SK-N-SH treated with all-trans-retinoic acid at 6 μM for 48 hours (cell line): ENCODE measurements at regions not wholly inside any gene's neighbourhood (a gene's known extent, or its start where the extent isn't known, plus 50 kb on each side); places are given as distances from the start of the nearest gene placed in this dataset.

Experiments
- ATAC-seq: fragments of 200-7000 bp; cut with Tn5 transposase; 3 replicates; pipeline ENCODE4 v1.9.1; 2020; ENCODE audit warnings: mild to moderate bottlenecking, moderate library complexity
- ARNTL ChIP-seq: fragments of 450-650 bp; formaldehyde crosslinking; IDR thresholded peaks from 2 replicates; pipeline ENCODE4 v1.5.0; 2020; ENCODE audit warnings: low read depth, mild to moderate bottlenecking, moderate library complexity, borderline replicate concordance
- BACH2 ChIP-seq: fragments of 250-450 bp; sonication (Bioruptor Pico); IDR thresholded peaks from 2 replicates; pipeline ENCODE4 v1.9.0; 2021; ENCODE audit warnings: mild to moderate bottlenecking, borderline replicate concordance
- CSDC2 ChIP-seq: fragments of 250-450 bp; sonication (Bioruptor Pico); IDR thresholded peaks from 2 replicates; pipeline ENCODE4 v1.5.0; 2020; ENCODE audit warnings: mild to moderate bottlenecking, moderate library complexity
- ESRRG ChIP-seq: fragments of 250-450 bp; sonication (Bioruptor Pico); IDR thresholded peaks from 2 replicates; pipeline ENCODE4 v1.6.1; 2021; ENCODE audit warnings: mild to moderate bottlenecking
- GLIS3 ChIP-seq: fragments of 250-450 bp; sonication (Bioruptor Pico); IDR thresholded peaks from 2 replicates; pipeline ENCODE4 v1.5.0; 2020; ENCODE audit warnings: mild to moderate bottlenecking, moderate library complexity
- ISL1 ChIP-seq: fragments of 250-450 bp; sonication (Bioruptor Pico); IDR thresholded peaks from 2 replicates; pipeline ENCODE4 v2.1.2; 2022; ENCODE audit warnings: mild to moderate bottlenecking, moderate library complexity
- PPARA ChIP-seq: fragments of 250-450 bp; sonication (Bioruptor Pico); IDR thresholded peaks from 2 replicates; pipeline ENCODE4 v1.5.0; 2020; ENCODE audit warnings: mild to moderate bottlenecking, borderline replicate concordance
- RARB ChIP-seq: fragments of 250-450 bp; sonication (Bioruptor Pico); IDR thresholded peaks from 2 replicates; pipeline ENCODE4 v1.8.0; 2021; ENCODE audit warnings: mild to moderate bottlenecking, moderate library complexity
- SNAI2 ChIP-seq: fragments of 250-450 bp; sonication (Bioruptor Pico); IDR thresholded peaks from 2 replicates; pipeline ENCODE4 v1.5.0; 2020; ENCODE audit warnings: mild to moderate bottlenecking, moderate library complexity
- TCF4 ChIP-seq: fragments of 250-450 bp; sonication (Bioruptor Pico); IDR thresholded peaks from 2 replicates; pipeline ENCODE4 v1.8.0; 2021; ENCODE audit warnings: mild to moderate bottlenecking, moderate library complexity, borderline replicate concordance
- TOX ChIP-seq: fragments of 250-450 bp; sonication (Bioruptor Pico); IDR thresholded peaks from 2 replicates; pipeline ENCODE4 v1.8.0; 2021; ENCODE audit warnings: mild to moderate bottlenecking, moderate library complexity, borderline replicate concordance
- ZC3H10 ChIP-seq: fragments of 250-450 bp; sonication (Bioruptor Pico); IDR thresholded peaks from 2 replicates; pipeline ENCODE4 v1.5.1; 2021; ENCODE audit warnings: mild to moderate bottlenecking, moderate library complexity
- ZFP3 ChIP-seq: fragments of 250-450 bp; sonication (Bioruptor Pico); IDR thresholded peaks from 2 replicates; pipeline ENCODE4 v1.5.0; 2020; ENCODE audit warnings: mild to moderate bottlenecking, moderate library complexity
- ZFP30 ChIP-seq: fragments of 450-650 bp; formaldehyde crosslinking; IDR thresholded peaks from 2 replicates; pipeline ENCODE4 v1.5.0; 2022; ENCODE audit warnings: mild to moderate bottlenecking, moderate library complexity
- ZNF565 ChIP-seq: fragments of 450-650 bp; formaldehyde crosslinking; conservative IDR thresholded peaks from 2 replicates; pipeline ENCODE4 v1.5.0; 2020; ENCODE audit warnings: low read depth, mild to moderate bottlenecking, moderate library complexity
- ZNF8 ChIP-seq: fragments of 450-650 bp; formaldehyde crosslinking; IDR thresholded peaks from 2 replicates; pipeline ENCODE4 v1.5.0; 2020; ENCODE audit warnings: mild to moderate bottlenecking, moderate library complexity
- TF ChIP-seq, protein P1 (sequence below): fragments of 250-450 bp; sonication (Bioruptor Pico); IDR thresholded peaks from 2 replicates; pipeline ENCODE4 v1.8.0; 2020; ENCODE audit warnings: mild to moderate bottlenecking, moderate library complexity, borderline replicate concordance
- TF ChIP-seq, protein P2 (sequence below): fragments of 250-450 bp; sonication (Bioruptor Pico); IDR thresholded peaks from 2 replicates; pipeline ENCODE4 v1.5.1; 2021; ENCODE audit warnings: mild to moderate bottlenecking, moderate library complexity
- TF ChIP-seq, protein P3 (sequence below): fragments of 250-450 bp; sonication (Bioruptor Pico); IDR thresholded peaks from 2 replicates; pipeline ENCODE4 v1.8.0; 2021; ENCODE audit warnings: low read depth, mild to moderate bottlenecking, moderate library complexity, borderline replicate concordance
- TF ChIP-seq, protein P4 (sequence below): fragments of 250-450 bp; sonication (Bioruptor Pico); IDR thresholded peaks from 2 replicates; pipeline ENCODE4 v1.5.0; 2020; ENCODE audit warnings: mild to moderate bottlenecking, moderate library complexity
- TF ChIP-seq, protein P5 (sequence below): fragments of 250-450 bp; sonication (Bioruptor Pico); IDR thresholded peaks from 2 replicates; pipeline ENCODE4 v1.5.1; 2020; ENCODE audit warnings: low read depth, mild to moderate bottlenecking, moderate library complexity

DNA sequence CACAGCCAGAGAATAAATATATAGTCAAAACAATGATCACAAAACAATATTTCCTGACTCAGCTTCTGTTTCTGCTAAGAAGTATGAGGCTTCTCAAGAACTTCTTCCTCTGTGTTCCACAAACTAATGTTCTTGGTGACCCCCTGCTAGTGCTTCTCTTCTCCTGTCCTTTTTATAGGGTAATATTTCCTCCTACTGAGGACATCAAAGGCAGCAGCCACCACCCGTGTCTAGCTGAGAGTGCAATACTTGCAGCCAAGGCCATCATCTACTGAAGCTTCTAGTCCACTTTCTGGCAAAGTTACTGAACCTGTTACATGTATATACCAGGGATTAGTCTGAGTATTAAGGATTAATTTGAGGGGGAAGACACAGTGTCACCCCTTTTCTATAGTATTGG, 83.7 kb upstream of the SLC12A2 start:
- TF ChIP-seq, protein P1, sequence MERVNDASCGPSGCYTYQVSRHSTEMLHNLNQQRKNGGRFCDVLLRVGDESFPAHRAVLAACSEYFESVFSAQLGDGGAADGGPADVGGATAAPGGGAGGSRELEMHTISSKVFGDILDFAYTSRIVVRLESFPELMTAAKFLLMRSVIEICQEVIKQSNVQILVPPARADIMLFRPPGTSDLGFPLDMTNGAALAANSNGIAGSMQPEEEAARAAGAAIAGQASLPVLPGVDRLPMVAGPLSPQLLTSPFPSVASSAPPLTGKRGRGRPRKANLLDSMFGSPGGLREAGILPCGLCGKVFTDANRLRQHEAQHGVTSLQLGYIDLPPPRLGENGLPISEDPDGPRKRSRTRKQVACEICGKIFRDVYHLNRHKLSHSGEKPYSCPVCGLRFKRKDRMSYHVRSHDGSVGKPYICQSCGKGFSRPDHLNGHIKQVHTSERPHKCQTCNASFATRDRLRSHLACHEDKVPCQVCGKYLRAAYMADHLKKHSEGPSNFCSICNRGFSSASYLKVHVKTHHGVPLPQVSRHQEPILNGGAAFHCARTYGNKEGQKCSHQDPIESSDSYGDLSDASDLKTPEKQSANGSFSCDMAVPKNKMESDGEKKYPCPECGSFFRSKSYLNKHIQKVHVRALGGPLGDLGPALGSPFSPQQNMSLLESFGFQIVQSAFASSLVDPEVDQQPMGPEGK (CRISPR knock-in tag) = no peak
- TF ChIP-seq ZFP30 (CRISPR knock-in tag) (no peak), ESRRG (CRISPR knock-in tag) (no peak)
- TF ChIP-seq, protein P2, sequence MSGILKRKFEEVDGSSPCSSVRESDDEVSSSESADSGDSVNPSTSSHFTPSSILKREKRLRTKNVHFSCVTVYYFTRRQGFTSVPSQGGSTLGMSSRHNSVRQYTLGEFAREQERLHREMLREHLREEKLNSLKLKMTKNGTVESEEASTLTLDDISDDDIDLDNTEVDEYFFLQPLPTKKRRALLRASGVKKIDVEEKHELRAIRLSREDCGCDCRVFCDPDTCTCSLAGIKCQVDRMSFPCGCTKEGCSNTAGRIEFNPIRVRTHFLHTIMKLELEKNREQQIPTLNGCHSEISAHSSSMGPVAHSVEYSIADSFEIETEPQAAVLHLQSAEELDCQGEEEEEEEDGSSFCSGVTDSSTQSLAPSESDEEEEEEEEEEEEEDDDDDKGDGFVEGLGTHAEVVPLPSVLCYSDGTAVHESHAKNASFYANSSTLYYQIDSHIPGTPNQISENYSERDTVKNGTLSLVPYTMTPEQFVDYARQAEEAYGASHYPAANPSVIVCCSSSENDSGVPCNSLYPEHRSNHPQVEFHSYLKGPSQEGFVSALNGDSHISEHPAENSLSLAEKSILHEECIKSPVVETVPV (CRISPR knock-in tag) = no peak
- no peak for ATAC-seq

DNA sequence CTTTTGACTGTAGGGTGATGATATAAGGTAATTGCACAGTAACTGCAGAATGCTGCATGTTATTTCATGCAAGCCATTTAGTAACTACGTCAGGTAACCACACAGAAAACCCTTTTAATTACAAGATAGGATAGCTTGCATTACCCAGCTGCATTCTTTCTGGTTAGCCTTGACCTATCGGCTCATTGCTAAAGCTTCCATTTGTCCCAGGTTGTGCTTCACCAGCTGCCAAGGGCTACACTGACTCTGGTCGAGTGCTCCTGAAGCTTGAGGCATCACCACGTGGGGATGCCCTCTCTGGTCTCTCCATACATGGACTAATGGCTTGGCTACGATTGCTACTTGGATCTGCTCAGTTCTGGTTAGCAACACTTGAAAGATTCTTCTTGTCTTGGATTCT, 81.1 kb upstream of the SLC12A2 start:
- no peak for TF ChIP-seq PPARA
- no peak for TF ChIP-seq ARNTL
- no peak for TF ChIP-seq TCF4 (CRISPR knock-in tag)
- no peak for TF ChIP-seq TOX (CRISPR knock-in tag)
- no peak for TF ChIP-seq ZNF8 (CRISPR knock-in tag)
- TF ChIP-seq, protein P3, sequence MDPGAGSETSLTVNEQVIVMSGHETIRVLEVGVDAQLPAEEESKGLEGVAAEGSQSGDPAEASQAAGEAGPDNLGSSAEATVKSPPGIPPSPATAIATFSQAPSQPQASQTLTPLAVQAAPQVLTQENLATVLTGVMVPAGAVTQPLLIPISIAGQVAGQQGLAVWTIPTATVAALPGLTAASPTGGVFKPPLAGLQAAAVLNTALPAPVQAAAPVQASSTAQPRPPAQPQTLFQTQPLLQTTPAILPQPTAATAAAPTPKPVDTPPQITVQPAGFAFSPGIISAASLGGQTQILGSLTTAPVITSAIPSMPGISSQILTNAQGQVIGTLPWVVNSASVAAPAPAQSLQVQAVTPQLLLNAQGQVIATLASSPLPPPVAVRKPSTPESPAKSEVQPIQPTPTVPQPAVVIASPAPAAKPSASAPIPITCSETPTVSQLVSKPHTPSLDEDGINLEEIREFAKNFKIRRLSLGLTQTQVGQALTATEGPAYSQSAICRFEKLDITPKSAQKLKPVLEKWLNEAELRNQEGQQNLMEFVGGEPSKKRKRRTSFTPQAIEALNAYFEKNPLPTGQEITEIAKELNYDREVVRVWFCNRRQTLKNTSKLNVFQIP = no peak
- TF ChIP-seq SNAI2 (CRISPR knock-in tag) = no peak
- TF ChIP-seq, protein P1 (CRISPR knock-in tag) = no peak
- no peak for TF ChIP-seq RARB (CRISPR knock-in tag)
- TF ChIP-seq, protein P4, sequence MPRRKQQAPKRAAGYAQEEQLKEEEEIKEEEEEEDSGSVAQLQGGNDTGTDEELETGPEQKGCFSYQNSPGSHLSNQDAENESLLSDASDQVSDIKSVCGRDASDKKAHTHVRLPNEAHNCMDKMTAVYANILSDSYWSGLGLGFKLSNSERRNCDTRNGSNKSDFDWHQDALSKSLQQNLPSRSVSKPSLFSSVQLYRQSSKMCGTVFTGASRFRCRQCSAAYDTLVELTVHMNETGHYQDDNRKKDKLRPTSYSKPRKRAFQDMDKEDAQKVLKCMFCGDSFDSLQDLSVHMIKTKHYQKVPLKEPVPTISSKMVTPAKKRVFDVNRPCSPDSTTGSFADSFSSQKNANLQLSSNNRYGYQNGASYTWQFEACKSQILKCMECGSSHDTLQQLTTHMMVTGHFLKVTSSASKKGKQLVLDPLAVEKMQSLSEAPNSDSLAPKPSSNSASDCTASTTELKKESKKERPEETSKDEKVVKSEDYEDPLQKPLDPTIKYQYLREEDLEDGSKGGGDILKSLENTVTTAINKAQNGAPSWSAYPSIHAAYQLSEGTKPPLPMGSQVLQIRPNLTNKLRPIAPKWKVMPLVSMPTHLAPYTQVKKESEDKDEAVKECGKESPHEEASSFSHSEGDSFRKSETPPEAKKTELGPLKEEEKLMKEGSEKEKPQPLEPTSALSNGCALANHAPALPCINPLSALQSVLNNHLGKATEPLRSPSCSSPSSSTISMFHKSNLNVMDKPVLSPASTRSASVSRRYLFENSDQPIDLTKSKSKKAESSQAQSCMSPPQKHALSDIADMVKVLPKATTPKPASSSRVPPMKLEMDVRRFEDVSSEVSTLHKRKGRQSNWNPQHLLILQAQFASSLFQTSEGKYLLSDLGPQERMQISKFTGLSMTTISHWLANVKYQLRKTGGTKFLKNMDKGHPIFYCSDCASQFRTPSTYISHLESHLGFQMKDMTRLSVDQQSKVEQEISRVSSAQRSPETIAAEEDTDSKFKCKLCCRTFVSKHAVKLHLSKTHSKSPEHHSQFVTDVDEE = no peak
- TF ChIP-seq ZFP3 (CRISPR knock-in tag) = no peak
- TF ChIP-seq ZC3H10 = no peak
- TF ChIP-seq, protein P5, sequence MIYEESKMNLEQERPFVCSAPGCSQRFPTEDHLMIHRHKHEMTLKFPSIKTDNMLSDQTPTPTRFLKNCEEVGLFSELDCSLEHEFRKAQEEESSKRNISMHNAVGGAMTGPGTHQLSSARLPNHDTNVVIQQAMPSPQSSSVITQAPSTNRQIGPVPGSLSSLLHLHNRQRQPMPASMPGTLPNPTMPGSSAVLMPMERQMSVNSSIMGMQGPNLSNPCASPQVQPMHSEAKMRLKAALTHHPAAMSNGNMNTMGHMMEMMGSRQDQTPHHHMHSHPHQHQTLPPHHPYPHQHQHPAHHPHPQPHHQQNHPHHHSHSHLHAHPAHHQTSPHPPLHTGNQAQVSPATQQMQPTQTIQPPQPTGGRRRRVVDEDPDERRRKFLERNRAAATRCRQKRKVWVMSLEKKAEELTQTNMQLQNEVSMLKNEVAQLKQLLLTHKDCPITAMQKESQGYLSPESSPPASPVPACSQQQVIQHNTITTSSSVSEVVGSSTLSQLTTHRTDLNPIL (CRISPR knock-in tag) = no peak
- no peak for TF ChIP-seq GLIS3
- ATAC-seq = no peak

DNA sequence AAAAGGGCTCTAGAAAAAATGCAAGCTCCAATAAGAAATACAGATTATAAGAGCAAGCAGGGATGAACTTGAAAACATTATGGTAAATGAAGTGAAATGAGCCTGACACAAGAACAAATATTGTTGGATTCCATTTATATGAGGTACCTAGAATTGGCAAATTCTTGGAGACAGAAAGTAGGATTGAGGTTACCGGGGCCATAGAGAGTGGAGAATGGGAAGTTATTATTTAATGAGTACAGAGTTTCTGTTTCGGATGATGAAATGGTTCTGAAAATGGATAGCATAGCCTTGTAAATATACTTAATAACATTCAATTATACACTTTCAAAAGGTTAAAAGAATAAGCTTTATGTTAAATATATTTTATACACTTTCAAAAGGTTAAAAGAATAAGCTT, 75.6 kb upstream of the SLC12A2 start:
- no peak for ATAC-seq
- no peak for TF ChIP-seq ZC3H10
- TF ChIP-seq ISL1 (CRISPR knock-in tag) = no peak
- TF ChIP-seq, all 23 proteins: peak for 0

DNA sequence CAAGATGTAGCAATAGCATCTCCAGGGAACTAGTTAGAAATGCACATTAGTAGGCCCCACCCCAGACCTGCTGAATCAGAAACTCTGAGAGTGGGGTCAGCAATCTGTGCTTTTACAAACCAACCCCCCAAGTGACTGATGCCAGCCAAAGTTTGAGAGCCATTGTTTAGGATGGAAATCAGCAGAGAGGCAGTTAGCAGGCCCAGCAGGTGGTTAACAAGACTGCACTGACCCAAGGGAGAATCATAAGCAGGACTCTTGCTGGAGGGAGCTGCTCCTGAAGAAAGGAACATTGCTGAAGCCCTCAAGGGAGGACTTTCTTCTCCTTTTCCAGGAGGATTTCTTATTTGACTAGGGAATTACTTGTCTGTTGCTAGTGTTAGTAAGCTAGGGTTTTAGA, 74.2 kb upstream of the SLC12A2 start:
- no peak for ATAC-seq
- no peak for TF ChIP-seq TCF4 (CRISPR knock-in tag)
- no peak for TF ChIP-seq ZC3H10
- no peak for TF ChIP-seq PPARA
- TF ChIP-seq, protein P3 = no peak
- no peak for TF ChIP-seq ZFP30 (CRISPR knock-in tag)
- no peak for TF ChIP-seq RARB (CRISPR knock-in tag)
- TF ChIP-seq GLIS3 = no peak
- TF ChIP-seq, protein P1 (CRISPR knock-in tag) = no peak
- TF ChIP-seq ZNF565 (CRISPR knock-in tag) = no peak
- TF ChIP-seq TOX (CRISPR knock-in tag) = no peak
- TF ChIP-seq CSDC2 = no peak
- no peak for TF ChIP-seq SNAI2 (CRISPR knock-in tag)
- TF ChIP-seq ARNTL = no peak
- no peak for TF ChIP-seq BACH2
